Activated B cell treated with CpG ODN at 0.5 μM for 24 hours (primary cell): ENCODE measurements at regions not wholly inside any gene's neighbourhood (a gene's known extent, or its start where the extent isn't known, plus 50 kb on each side); places are given as distances from the start of the nearest gene placed in this dataset.

ENCODE experiments used
- ATAC-seq: fragments of 200-7000 bp; cut with Tn5 transposase; one replicate; pipeline ENCODE4 v1.10.0; 2021; ENCODE audit warnings: low read depth, mild to moderate bottlenecking, moderate library complexity
- CTCF ChIA-PET: fragments of 350-600 bp; sonication (Branson Sonifier 250); formaldehyde crosslinking; loops from one replicate; lab custom pipeline; 2021; ENCODE audit warnings: antibody characterized with exemption; lab: Charles Lee
- POLR2A ChIA-PET: fragments of 350-600 bp; sonication (Branson Sonifier 250); formaldehyde crosslinking; loops from one replicate; lab custom pipeline; 2021; ENCODE audit warnings: antibody characterized with exemption; lab: Charles Lee
- DNase-seq: peaks from one replicate; pipeline ENCODE4 v3.0.0; 2022
- H3K27ac Mint-ChIP-seq: one replicate; pipeline ENCODE4 v1.8.0; 2020; ENCODE audit warnings: mixed read lengths
- H3K27me3 Mint-ChIP-seq: one replicate; pipeline ENCODE4 v1.8.0; 2021; ENCODE audit warnings: mixed read lengths
- H3K36me3 Mint-ChIP-seq: one replicate; pipeline ENCODE4 v1.8.0; 2021; ENCODE audit warnings: low read depth, mixed read lengths
- H3K4me1 Mint-ChIP-seq: one replicate; pipeline ENCODE4 v1.8.0; 2021; ENCODE audit warnings: mixed read lengths
- H3K4me3 Mint-ChIP-seq: one replicate; pipeline ENCODE4 v1.8.0; 2020; ENCODE audit warnings: mild to moderate bottlenecking, mixed read lengths
- H3K9me3 Mint-ChIP-seq: one replicate; pipeline ENCODE4 v1.8.0; 2020; ENCODE audit warnings: mixed read lengths
- intact Hi-C: fragments of 100-400 bp; cut with micrococcal nuclease; formaldehyde crosslinking; loops from one replicate; pipeline ENCODE4 v1.15.1; 2024
- TF ChIP-seq, protein P1 (sequence below): fragments of 200-600 bp; IDR thresholded peaks from one replicate; pipeline ENCODE4 v1.8.0; 2022; ENCODE audit warnings: antibody characterized with exemption, mild to moderate bottlenecking

GRCh38 chr2:136235546-136235945, 117.6 kb upstream of the CXCR4 start:
- DNase-seq: no peak
- Mint-ChIP-seq H3K27me3 (no peaks in the 10 kb centered on the region), H3K36me3 (no peaks in the 10 kb centered on the region), H3K4me3 (no peak overlapping the region), H3K9me3 (no peaks in the 10 kb centered on the region), H3K4me1 (peaks cover 89% of the 10 kb centered on the region), H3K27ac (no peak overlapping the region)
- TF ChIP-seq, protein P1, sequence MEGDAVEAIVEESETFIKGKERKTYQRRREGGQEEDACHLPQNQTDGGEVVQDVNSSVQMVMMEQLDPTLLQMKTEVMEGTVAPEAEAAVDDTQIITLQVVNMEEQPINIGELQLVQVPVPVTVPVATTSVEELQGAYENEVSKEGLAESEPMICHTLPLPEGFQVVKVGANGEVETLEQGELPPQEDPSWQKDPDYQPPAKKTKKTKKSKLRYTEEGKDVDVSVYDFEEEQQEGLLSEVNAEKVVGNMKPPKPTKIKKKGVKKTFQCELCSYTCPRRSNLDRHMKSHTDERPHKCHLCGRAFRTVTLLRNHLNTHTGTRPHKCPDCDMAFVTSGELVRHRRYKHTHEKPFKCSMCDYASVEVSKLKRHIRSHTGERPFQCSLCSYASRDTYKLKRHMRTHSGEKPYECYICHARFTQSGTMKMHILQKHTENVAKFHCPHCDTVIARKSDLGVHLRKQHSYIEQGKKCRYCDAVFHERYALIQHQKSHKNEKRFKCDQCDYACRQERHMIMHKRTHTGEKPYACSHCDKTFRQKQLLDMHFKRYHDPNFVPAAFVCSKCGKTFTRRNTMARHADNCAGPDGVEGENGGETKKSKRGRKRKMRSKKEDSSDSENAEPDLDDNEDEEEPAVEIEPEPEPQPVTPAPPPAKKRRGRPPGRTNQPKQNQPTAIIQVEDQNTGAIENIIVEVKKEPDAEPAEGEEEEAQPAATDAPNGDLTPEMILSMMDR: no peak
- intact Hi-C loops: no loop called here
- ChIA-PET POLR2A (interaction anchor here (1.3 to 5.3 kb wide), 2 partner anchors 28 to 101 kb away, joined by 3 to 124 read pairs; no protein-coding TSS in a partner anchor), CTCF (no interaction called here)
- ATAC-seq: no peak

DNA sequence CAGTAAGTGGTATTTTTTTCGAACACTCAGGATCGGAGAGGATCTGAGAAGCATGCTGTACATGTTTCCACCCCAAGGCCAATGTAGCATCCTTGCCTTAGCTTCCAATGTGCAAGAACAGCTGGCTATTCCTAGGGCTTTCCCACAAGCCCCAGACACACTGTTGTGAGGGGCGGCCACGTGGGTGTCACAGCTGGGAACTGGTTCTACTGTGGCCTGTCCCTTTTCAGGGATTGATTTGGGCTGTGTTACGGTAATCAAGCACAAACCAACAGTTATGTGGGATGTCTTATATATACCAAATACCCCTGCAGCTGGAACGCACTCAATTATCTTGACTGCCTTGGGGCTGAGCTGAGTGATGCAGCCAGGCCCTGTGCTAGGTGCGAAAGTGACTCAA, 116.3 kb upstream of the CXCR4 start:
- POLR2A ChIA-PET: interaction anchor here (0.7 to 1.3 kb wide), 4 partner anchors 27 to 115 kb away, joined by 3 to 4 read pairs (median 4); no protein-coding TSS in a partner anchor
- CTCF ChIA-PET: interaction anchor here (1.0 to 1.5 kb wide), 3 partner anchors 15 to 22 kb away, joined by 3 to 4 read pairs (median 3); no protein-coding TSS in a partner anchor

DNA sequence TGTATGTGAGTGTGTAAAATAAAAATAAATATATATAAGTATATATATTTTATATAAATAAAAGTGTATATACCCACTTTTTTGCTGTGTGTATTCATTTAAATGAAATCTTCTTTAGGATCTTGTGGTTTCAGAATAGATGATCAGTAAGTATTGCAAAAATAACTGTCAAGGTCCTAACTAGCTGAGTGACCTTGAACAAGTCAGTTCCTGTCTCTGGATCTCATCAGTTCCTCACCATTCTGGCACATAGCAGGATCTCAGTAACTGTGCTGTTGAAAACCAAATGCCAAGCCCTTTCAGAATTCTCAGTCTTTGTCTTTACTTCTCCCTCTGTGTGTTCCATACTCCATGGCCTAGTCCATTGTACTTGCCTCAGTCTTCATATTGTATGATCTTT, 115.3 kb upstream of the CXCR4 start:
- H3K36me3 Mint-ChIP-seq: no peaks in the 10 kb centered on the region
- H3K27ac Mint-ChIP-seq: peak overlapping the region; percentile 37
- CTCF ChIA-PET: interaction anchor here (1.1 kb wide), 2 partner anchors 15 to 143 kb away, joined by 3 read pairs; no protein-coding TSS in a partner anchor
- H3K27me3 Mint-ChIP-seq: no peaks in the 10 kb centered on the region
- ATAC-seq: no peak
- H3K4me1 Mint-ChIP-seq: peaks cover 70% of the 10 kb centered on the region
- no peak for DNase-seq
- POLR2A ChIA-PET: interaction anchor here (0.5 to 1.9 kb wide), 4 partner anchors 11 to 232 kb away, joined by 3 to 8 read pairs (median 6); no protein-coding TSS in a partner anchor
- H3K9me3 Mint-ChIP-seq: peaks cover 8% of the 10 kb centered on the region
- intact Hi-C loops: no loop called here
- H3K4me3 Mint-ChIP-seq: no peak overlapping the region
- TF ChIP-seq, protein P1: no peak

More for the DNA sequence above, 116.3 kb upstream of the CXCR4 start:
- ATAC-seq (no peak), DNase-seq (no peak)
- Mint-ChIP-seq H3K4me1 (peaks cover 80% of the 10 kb centered on the region), H3K27me3 (no peaks in the 10 kb centered on the region), H3K4me3 (no peak overlapping the region), H3K36me3 (no peaks in the 10 kb centered on the region), H3K27ac (peak overlapping the region; percentile 22), H3K9me3 (peaks cover 3% of the 10 kb centered on the region)
- intact Hi-C loops: no loop called here
- TF ChIP-seq, protein P1: no peak

DNA sequence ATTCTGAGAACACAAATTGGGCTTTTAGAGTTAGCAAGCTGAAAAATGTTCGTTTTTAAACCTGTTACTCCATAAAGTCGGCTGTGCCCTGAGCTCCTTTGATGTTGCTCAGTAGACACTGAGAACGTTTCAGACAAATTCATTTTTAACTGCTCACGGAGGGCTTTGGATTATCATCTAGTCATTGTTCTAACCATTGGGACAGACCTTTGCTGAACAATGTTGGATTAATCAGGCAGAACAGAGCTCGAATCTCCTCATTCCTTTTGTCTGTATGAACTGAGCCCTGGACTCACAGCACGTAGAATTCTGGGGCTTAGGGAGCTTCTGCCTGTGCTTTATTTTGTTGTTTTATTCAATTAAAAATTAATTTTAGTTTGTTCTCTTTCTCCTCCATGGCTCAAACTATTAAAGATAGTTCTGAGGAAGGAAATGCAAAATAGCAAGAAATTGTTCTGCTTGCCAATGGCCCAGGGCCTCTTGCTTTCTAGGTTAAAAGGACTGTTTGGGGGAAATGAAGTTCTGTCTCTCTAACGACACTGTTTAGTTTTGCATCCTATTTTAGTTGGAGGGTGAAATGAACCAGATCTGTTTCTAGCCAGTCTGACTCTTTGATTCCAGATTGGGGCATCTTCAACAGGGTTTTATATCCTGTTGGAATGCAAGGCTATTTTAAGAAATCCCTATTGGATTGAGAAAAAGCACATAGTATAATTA, 114.7 kb upstream of the CXCR4 start:
- CTCF ChIA-PET: interaction anchor here (1.1 to 1.2 kb wide), 2 partner anchors 11 to 144 kb away, joined by 3 read pairs; no protein-coding TSS in a partner anchor
- Mint-ChIP-seq H3K27ac (peak overlapping the region; percentile 37), H3K4me1 (peaks cover 69% of the 10 kb centered on the region), H3K36me3 (no peaks in the 10 kb centered on the region), H3K27me3 (no peaks in the 10 kb centered on the region), H3K4me3 (peak overlapping the region; percentile 15), H3K9me3 (peaks cover 8% of the 10 kb centered on the region)
- TF ChIP-seq, protein P1: no peak
- no peak for DNase-seq
- intact Hi-C loops: loop anchor here (1.0 kb wide), 1 partner anchor 11 kb away; no protein-coding TSS in a partner anchor
- POLR2A ChIA-PET: interaction anchor here (0.9 to 1.9 kb wide), 9 partner anchors 9 to 114 kb away, joined by 3 to 8 read pairs (median 4); no protein-coding TSS in a partner anchor
- peak; percentile 59 for ATAC-seq

- ATAC-seq: no peak
- Mint-ChIP-seq H3K36me3 (no peaks in the 10 kb centered on the region), H3K27ac (no peak overlapping the region), H3K27me3 (no peaks in the 10 kb centered on the region), H3K4me3 (no peak overlapping the region), H3K4me1 (peaks cover 70% of the 10 kb centered on the region), H3K9me3 (peaks cover 8% of the 10 kb centered on the region)
- no peak for DNase-seq
- TF ChIP-seq, protein P1: no peak
- ChIA-PET CTCF (interaction anchor here (1.0 to 1.2 kb wide), 2 partner anchors 9 to 23 kb away, joined by 3 to 4 read pairs; no protein-coding TSS in a partner anchor), POLR2A (no interaction called here)
- intact Hi-C loops: no loop called here
These were observed 112.5 kb upstream of the CXCR4 start for GRCh38 chr2:136230464-136230863.
